ENCODE measurements at regions not wholly inside any gene's neighbourhood (a gene's known extent, or its start where the extent isn't known, plus 50 kb on each side); places are given as distances from the start of the nearest gene placed in this dataset.

DNA sequence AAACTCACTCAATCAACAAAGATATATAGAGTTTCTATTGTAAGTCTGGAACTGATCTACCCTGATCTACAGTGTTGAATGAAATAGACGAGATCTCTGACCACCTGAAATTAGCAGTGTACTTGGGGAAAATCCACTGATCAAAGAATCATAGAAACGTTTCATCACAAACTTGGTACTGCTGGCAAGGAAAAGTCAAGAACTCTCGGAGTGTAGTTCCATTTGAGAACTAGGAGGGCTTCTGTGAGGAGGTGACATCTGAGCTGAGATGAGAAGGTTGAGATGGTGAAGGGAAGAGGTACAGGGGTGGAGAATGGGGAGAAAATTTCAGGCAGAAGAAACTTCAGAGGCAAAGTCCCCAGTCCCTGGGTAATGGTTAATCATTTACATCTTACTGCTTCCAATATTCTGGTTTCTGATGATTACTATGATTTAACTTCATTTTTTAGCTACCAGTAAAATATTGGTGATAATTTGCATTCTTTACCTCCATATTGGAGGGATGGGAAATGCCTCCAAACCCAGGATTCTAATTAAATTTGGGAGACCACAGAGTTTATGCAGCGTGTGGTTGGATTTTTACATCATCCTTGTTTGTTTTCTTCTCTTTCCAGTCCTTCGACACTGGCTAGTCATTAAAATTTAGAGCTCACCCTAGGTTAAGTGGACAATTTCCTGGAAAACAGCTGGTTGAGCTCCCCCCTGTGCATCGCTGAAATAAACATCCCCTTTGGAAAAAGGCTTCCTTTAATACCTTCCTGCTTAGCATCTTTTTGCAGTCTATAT, 191.9 kb downstream of the BCAS1 start:
- TF ChIP-seq, protein P1, sequence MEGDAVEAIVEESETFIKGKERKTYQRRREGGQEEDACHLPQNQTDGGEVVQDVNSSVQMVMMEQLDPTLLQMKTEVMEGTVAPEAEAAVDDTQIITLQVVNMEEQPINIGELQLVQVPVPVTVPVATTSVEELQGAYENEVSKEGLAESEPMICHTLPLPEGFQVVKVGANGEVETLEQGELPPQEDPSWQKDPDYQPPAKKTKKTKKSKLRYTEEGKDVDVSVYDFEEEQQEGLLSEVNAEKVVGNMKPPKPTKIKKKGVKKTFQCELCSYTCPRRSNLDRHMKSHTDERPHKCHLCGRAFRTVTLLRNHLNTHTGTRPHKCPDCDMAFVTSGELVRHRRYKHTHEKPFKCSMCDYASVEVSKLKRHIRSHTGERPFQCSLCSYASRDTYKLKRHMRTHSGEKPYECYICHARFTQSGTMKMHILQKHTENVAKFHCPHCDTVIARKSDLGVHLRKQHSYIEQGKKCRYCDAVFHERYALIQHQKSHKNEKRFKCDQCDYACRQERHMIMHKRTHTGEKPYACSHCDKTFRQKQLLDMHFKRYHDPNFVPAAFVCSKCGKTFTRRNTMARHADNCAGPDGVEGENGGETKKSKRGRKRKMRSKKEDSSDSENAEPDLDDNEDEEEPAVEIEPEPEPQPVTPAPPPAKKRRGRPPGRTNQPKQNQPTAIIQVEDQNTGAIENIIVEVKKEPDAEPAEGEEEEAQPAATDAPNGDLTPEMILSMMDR (IDR thresholded peaks at IDR 0.05; ENCODE audit: insufficient read depth, low read depth, low read length, missing control alignments): no peak
- DNase-seq (ENCODE audit: low read depth): no peak
- no peak overlapping the region for H3K4me3 ChIP-seq (ENCODE audit: low read length)

DNA sequence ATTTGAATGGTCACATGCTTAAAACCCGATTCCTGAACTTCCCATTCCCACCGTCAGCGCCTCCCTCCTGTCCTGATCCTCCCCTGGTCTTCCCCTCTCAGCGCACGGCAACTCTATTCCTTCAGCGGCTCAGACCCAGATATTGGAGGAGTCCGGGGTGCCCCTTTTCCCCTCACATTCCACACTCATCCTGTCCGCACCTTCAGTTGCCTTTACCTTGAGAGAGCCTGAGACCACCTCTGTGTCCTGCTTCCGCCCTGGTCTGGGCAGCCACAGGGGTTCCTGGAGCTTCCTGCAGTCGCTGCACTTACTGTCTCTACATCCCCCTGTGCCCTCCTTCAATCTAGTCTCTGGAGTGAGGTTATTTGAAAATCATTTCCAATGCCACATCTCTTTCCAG, 193.4 kb downstream of the BCAS1 start:
- no peak overlapping the region for H3K4me3 ChIP-seq (ENCODE audit: low read length)
- TF ChIP-seq, protein P1 (IDR thresholded peaks at IDR 0.05; ENCODE audit: insufficient read depth, low read depth, low read length, missing control alignments): no peak
- no peak for DNase-seq (ENCODE audit: low read depth)

DNA sequence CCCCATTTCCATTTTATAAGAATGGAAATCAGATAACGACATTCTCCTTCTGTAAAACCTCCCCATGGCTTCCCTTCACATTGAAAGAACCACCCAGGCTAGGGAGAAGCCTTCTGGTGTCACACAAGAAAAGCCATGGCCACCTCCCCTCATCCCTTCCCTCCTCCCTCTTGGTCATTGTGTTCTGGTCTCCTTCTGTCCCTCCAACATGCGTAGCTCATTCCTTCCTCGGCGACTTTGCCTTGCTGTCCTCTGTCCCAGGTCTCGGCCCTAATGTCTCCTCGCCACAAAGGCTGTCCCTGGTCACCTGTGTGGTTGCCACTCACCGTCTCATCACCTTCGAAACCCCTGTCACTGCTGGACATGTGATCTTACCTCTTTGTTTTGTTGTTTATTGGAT, 193.9 kb downstream of the BCAS1 start:
- DNase-seq (ENCODE audit: low read depth): no peak
- TF ChIP-seq, protein P1 (IDR thresholded peaks at IDR 0.05; ENCODE audit: insufficient read depth, low read depth, low read length, missing control alignments): no peak
- no peak overlapping the region for H3K4me3 ChIP-seq (ENCODE audit: low read length)

DNA sequence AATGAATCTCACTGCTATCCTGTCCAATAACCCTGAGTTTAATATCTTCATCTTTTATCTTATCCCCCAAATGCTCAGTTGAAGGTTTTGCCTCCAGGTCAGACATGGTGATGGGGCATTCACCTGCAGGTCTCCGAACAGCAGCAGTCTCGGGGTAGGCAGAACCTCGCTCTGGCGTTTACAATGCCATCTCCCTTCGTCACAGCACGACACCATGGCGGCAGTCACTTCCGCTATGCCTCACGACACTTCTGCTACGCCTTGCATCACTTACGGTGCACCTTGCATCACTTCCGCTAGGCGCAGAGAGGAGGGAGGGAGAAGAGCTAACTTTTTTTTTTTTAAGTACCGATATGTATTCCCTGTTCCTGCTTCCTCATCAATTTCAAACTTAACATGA, 194.9 kb downstream of the BCAS1 start:
- no peak for DNase-seq (ENCODE audit: low read depth)
- no peak overlapping the region for H3K4me3 ChIP-seq (ENCODE audit: low read length)
- TF ChIP-seq, protein P1 (IDR thresholded peaks at IDR 0.05; ENCODE audit: insufficient read depth, low read depth, low read length, missing control alignments): no peak

DNA sequence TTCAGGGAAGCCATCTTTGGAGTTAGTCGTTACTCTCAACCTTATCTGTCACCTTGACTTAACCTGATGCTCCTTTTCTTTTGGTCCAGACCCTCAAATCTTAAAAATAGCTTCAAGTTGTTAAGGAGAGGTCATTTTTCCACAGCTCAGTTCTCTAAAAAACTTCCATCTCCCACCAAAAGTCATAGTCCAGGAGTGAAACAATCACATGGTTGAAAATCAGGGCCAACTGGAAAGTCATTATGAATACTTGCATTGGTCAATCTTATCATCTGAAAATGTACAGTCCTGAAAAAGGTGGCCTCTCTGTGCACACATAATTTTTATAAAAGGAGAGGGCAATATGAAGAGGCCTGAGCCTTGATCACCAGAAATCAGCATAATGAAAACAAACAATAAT, 195.7 kb downstream of the BCAS1 start:
- H3K4me3 ChIP-seq (ENCODE audit: low read length): no peak overlapping the region
- TF ChIP-seq, protein P1 (IDR thresholded peaks at IDR 0.05; ENCODE audit: insufficient read depth, low read depth, low read length, missing control alignments): no peak
- DNase-seq (ENCODE audit: low read depth): no peak

DNA sequence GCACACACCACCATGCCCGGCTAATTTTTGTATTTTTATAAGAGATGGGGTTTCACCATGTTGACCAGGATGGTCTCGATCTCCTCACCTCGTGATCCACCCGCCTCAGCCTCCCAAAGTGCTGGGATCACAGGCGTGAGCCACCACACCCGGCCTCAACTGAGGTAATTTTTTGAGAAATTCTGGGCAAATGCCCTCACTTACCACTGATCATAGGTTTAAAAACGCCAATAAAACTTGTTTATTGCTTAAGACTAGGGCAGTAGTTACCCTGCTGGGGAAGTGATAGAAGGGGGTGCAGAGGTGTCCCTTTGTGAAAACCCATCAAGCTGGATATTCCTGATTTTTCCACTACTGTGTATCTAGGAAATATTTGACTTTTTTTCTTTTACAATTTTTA, 196.3 kb downstream of the BCAS1 start:
- no peak overlapping the region for H3K4me3 ChIP-seq (ENCODE audit: low read length)
- TF ChIP-seq, protein P1 (IDR thresholded peaks at IDR 0.05; ENCODE audit: insufficient read depth, low read depth, low read length, missing control alignments): no peak
- DNase-seq (ENCODE audit: low read depth): no peak

DNA sequence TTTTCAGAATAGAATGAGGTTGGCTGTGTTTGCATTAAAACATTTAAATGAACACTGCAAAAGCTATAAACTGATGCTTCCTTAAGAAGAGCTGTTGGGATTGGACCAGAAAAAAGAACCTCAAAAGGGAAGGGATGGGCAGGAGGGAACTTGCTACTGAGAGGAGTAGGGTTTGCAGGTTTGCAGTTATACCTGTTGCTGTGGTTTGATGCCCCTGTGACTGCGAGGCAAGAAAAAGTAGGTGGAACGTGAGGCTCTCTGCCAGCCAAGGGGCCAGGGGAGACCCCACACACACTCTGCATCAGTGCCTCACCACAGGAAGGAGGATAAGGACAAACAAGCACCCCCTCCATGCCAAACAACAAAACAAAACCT, 197.2 kb downstream of the BCAS1 start:
- no peak overlapping the region for H3K4me3 ChIP-seq (ENCODE audit: low read length)
- no peak for DNase-seq (ENCODE audit: low read depth)

More for the DNA sequence above, 197.2 kb downstream of the BCAS1 start:
- TF ChIP-seq, protein P1 (IDR thresholded peaks at IDR 0.05; ENCODE audit: insufficient read depth, low read depth, low read length, missing control alignments): no peak
